SK-N-SH treated with all-trans-retinoic acid at 6 μM for 48 hours (cell line): ENCODE measurements at regions not wholly inside any gene's neighbourhood (a gene's known extent, or its start where the extent isn't known, plus 50 kb on each side); places are given as distances from the start of the nearest gene placed in this dataset.

Experiments used
- PPARA ChIP-seq: fragments of 250-450 bp; sonication (Bioruptor Pico); IDR thresholded peaks from 2 replicates; pipeline ENCODE4 v1.5.0; 2020; ENCODE audit warnings: mild to moderate bottlenecking, borderline replicate concordance
- ZFP30 ChIP-seq: fragments of 450-650 bp; formaldehyde crosslinking; IDR thresholded peaks from 2 replicates; pipeline ENCODE4 v1.5.0; 2022; ENCODE audit warnings: mild to moderate bottlenecking, moderate library complexity

GRCh38 chr4:189420572-189420971 lies 520.1 kb upstream of the FRG1 start:
- no peak for TF ChIP-seq ZFP30 (CRISPR knock-in tag)
- TF ChIP-seq PPARA: no peak
